Kidney (tissue), 13 donors: ENCODE measurements at regions not wholly inside any gene's neighbourhood (a gene's known extent, or its start where the extent isn't known, plus 50 kb on each side); places are given as distances from the start of the nearest gene placed in this dataset.

Source experiments
- DNase-seq, 5 donors: peaks; one replicate each; pipeline ENCODE4 v3.0.0-alpha.2; 2013 to 2020
- FAIRE-seq: peaks from 2 replicates; lab custom pipeline; 2012; peaks lifted over from hg19 to GRCh38; lab: Jason Lieb, UNC
- H3K27ac ChIP-seq, 2 donors: one replicate each; pipeline ENCODE4 v1.7.0; 2013; ENCODE audit warnings: low read depth in 2 of 2, low read length in 2 of 2, inconsistent platforms in 1 of 2
- H3K27me3 ChIP-seq: one replicate; pipeline ENCODE4 v1.7.1; 2013; ENCODE audit warnings: low read length, inconsistent platforms; ENCODE audit not compliant: control insufficient read depth, insufficient read depth
- H3K36me3 ChIP-seq, 3 donors: one replicate each; pipeline versions ENCODE4 v1.7.0 to v1.7.1; 2013; ENCODE audit warnings: low read length in 3 of 3, control low read depth in 1 of 3, inconsistent platforms in 1 of 3; ENCODE audit not compliant: insufficient read depth in 3 of 3, control insufficient read depth in 2 of 3
- H3K4me1 ChIP-seq, 3 donors: one replicate each; pipeline versions ENCODE4 v1.7.0 to v1.7.1; 2013; ENCODE audit warnings: low read length in 3 of 3, inconsistent platforms in 1 of 3, low read depth in 1 of 3; ENCODE audit not compliant: control insufficient read depth in 2 of 3, insufficient read depth in 2 of 3
- H3K4me3 ChIP-seq, 3 donors: one replicate each; pipeline versions ENCODE4 v1.7.0 to v1.8.1; 2013; ENCODE audit warnings: low read length in 3 of 3, control low read depth in 1 of 3, inconsistent platforms in 1 of 3
- H3K9ac ChIP-seq, 3 donors: one replicate each; pipeline versions ENCODE4 v1.7.0 to v1.7.1; 2013; ENCODE audit warnings: low read length in 3 of 3, control low read depth in 1 of 3, inconsistent platforms in 1 of 3
- H3K9me3 ChIP-seq, 3 donors: one replicate each; pipeline versions ENCODE4 v1.7.0 to v1.7.1; 2013; ENCODE audit warnings: low read length in 3 of 3, control low read depth in 1 of 3, inconsistent platforms in 1 of 3; ENCODE audit not compliant: control insufficient read depth in 2 of 3, insufficient read depth in 1 of 3
- intact Hi-C: fragments of 100-400 bp; cut with DNase I; formaldehyde crosslinking; loops from one replicate; pipeline ENCODE4 v1.11.1; 2022
- TF ChIP-seq, protein P1 (sequence below): IDR thresholded peaks from 3 replicates; pipeline ENCODE4 v1.5.1; 2012; ENCODE audit warnings: mild to moderate bottlenecking, moderate library complexity, borderline replicate concordance; ENCODE audit not compliant: insufficient read depth; ENCODE audit errors: extremely low read depth
- donor health status: control.
- donor health status: control.
- donor health status: control.
- donor health status: control.
- donor health status: control.
- donor health status: DM: yes; HTN: yes; CAD: no.
- donor health status: Normal renal cell carcinoma (clear cell type).

DNA sequence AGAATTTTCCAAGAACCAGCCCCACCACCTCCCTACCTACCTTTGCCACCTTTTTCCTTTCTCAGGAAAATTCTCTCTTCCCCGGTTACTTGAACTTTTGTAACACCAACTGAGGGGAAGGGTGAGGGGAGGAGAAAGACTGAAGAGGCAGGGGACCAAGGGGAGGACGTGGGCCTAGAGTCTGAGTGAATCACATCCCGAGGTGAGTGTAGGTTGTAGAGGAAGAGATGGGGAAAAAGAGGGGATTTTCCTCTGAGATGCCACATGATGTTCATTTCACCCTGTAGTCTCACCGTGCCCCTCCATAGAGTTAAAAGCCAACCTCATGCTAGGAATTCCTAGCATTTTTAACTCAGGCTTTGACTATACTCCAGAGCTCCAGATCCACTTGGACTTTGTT lies 311.8 kb downstream of the RPAP3 start:
- Histone ChIP-seq H3K36me3 (no peaks in the 10 kb centered on the region), H3K9me3 (peaks cover 0 to 10% (median 0%) of the 10 kb centered on the region in 3 donors), H3K9ac (no peak overlapping the region), H3K4me1 (peaks cover 0 to 5% (median 0%) of the 10 kb centered on the region in 3 donors), H3K27ac (no peak overlapping the region), H3K4me3 (no peak overlapping the region), H3K27me3 (no peaks in the 10 kb centered on the region)
- TF ChIP-seq, protein P1, sequence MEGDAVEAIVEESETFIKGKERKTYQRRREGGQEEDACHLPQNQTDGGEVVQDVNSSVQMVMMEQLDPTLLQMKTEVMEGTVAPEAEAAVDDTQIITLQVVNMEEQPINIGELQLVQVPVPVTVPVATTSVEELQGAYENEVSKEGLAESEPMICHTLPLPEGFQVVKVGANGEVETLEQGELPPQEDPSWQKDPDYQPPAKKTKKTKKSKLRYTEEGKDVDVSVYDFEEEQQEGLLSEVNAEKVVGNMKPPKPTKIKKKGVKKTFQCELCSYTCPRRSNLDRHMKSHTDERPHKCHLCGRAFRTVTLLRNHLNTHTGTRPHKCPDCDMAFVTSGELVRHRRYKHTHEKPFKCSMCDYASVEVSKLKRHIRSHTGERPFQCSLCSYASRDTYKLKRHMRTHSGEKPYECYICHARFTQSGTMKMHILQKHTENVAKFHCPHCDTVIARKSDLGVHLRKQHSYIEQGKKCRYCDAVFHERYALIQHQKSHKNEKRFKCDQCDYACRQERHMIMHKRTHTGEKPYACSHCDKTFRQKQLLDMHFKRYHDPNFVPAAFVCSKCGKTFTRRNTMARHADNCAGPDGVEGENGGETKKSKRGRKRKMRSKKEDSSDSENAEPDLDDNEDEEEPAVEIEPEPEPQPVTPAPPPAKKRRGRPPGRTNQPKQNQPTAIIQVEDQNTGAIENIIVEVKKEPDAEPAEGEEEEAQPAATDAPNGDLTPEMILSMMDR, result no peak
- intact Hi-C loops, result no loop called here
- DNase-seq, result no peak
- FAIRE-seq, result no peak

DNA sequence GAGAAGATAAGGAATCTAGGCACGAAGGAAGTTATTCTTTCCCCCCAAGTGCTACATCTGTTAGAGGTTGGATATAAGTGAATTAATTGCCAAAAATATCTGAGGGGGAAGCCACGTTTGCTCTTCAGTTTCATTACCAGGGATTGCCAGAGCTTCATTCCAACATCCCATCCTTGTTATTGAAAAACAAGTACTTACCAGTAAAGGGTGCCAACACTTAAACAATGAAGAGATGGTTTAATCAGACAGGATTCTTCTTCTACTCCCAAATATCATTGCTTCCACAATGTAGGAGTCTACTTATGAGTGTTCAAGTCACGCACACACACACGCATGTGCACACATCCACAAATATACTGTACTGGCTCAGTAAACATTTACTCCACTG lies 312.4 kb downstream of the RPAP3 start:
- Histone ChIP-seq H3K9me3 (peaks cover 0 to 10% (median 0%) of the 10 kb centered on the region in 3 donors), H3K36me3 (no peaks in the 10 kb centered on the region), H3K27ac (no peak overlapping the region), H3K27me3 (no peaks in the 10 kb centered on the region), H3K4me1 (peaks cover 0 to 5% (median 0%) of the 10 kb centered on the region in 3 donors), H3K9ac (no peak overlapping the region), H3K4me3 (no peak overlapping the region)
- FAIRE-seq (no peak), DNase-seq (no peak)
- TF ChIP-seq, protein P1, result no peak
- intact Hi-C loops, result no loop called here

DNA sequence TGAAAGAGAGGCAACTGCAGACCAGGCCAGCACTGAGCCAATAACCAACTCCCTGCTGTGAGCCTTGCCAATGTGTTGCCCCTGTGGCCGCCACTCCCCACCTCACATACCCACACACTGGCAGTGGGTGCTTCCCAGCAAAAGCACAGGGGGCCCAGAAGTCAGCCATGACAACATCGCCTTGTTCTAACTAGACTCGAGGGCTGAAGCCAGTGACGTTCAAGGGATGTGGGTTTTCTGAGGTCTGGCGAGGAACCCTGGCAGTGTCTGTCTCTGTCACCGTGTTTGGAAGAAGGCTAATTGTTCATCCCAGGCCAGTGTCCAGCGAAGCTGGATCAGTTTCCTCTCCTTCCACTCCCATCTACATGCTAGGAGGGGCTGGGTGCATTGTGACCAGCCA lies 311.8 kb upstream of the AMIGO2 start:
- Histone ChIP-seq H3K4me3 (no peak overlapping the region), H3K27me3 (no peaks in the 10 kb centered on the region), H3K4me1 (peaks cover 0 to 5% (median 0%) of the 10 kb centered on the region in 3 donors), H3K9ac (no peak overlapping the region), H3K9me3 (peaks cover 0 to 3% (median 0%) of the 10 kb centered on the region in 3 donors), H3K36me3 (no peaks in the 10 kb centered on the region), H3K27ac (no peak overlapping the region)
- no peak for FAIRE-seq
- DNase-seq, result no peak
- intact Hi-C loops, result no loop called here
- TF ChIP-seq, protein P1, result no peak

DNA sequence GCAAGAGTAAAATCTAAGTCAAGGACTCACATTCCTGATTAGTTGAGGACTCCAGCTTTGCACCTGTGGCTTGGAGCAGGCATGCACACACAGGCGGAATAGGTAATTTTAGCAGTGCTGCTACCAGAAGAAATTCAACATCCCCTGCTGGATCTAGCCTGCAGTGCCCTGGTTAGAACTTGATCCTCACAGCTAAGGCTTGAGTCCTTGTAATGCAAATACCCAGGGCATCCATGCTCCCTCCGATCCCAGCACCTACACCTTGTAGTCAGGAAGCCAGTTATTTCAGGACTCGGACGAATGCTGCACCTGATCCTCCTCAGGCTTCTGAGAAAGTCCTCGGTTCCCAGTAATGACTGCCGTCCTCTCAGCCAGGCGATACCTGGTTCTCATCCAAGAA lies 309.0 kb upstream of the AMIGO2 start:
- no peak for FAIRE-seq
- intact Hi-C loops, result no loop called here

More for the DNA sequence above, 309.0 kb upstream of the AMIGO2 start:
- TF ChIP-seq, protein P1, result no peak
- Histone ChIP-seq H3K9me3 (no peaks in the 10 kb centered on the region), H3K4me1 (peaks cover 0 to 4% (median 4%) of the 10 kb centered on the region in 3 donors), H3K36me3 (no peaks in the 10 kb centered on the region), H3K27ac (no peak overlapping the region), H3K4me3 (no peak overlapping the region), H3K27me3 (no peaks in the 10 kb centered on the region), H3K9ac (no peak overlapping the region)
- no peak for DNase-seq
